ENCODE measurements at regions not wholly inside any gene's neighbourhood (a gene's known extent, or its start where the extent isn't known, plus 50 kb on each side); places are given as distances from the start of the nearest gene placed in this dataset.
"Not testable (repeated sequence)": the region's sequence is repeated elsewhere in the genome, so short reads cannot be mapped to it uniquely, and the experiment has no call there.

DNA sequence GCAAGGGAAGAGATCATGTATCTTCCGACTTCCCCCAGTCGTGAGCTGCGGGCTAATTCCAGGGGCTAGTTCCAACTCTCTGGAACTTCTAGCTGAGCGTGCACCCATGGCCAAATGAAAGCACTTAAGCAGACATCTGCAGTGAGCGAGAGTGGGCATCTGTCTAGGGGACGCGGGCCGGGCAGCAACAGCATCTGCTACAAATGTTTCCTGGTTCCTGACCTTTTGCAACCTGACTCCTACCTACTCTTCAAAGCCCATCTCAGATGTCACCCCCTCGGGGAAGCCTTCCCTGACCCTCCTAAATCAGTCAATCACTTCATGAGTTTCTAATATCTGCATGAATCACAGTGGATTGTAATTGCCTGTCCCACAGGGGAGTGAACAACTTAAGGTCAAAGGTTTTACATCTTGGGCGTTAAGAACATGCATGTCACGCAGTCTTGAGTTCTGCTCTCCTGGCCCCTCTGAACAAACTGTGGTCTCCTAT lies 141.9 kb downstream of the CEBPB start:
- TF ChIP-seq EZH2phosphoT487 (IDR thresholded peaks at IDR 0.05; ENCODE audit: borderline replicate concordance, low read length): no peak
- no peak for TF ChIP-seq EZH2 (IDR thresholded peaks at IDR 0.05; ENCODE audit: low read length, unreplicated experiment)
- TF ChIP-seq, protein P1, sequence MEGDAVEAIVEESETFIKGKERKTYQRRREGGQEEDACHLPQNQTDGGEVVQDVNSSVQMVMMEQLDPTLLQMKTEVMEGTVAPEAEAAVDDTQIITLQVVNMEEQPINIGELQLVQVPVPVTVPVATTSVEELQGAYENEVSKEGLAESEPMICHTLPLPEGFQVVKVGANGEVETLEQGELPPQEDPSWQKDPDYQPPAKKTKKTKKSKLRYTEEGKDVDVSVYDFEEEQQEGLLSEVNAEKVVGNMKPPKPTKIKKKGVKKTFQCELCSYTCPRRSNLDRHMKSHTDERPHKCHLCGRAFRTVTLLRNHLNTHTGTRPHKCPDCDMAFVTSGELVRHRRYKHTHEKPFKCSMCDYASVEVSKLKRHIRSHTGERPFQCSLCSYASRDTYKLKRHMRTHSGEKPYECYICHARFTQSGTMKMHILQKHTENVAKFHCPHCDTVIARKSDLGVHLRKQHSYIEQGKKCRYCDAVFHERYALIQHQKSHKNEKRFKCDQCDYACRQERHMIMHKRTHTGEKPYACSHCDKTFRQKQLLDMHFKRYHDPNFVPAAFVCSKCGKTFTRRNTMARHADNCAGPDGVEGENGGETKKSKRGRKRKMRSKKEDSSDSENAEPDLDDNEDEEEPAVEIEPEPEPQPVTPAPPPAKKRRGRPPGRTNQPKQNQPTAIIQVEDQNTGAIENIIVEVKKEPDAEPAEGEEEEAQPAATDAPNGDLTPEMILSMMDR (conservative IDR thresholded peaks at IDR 0.05; ENCODE audit: low read depth, low read length): no peak
- Histone ChIP-seq H3K4me2 (ENCODE audit: low read length) (no peak overlapping the region), H4K20me1 (ENCODE audit: low read length) (no peaks in the 10 kb centered on the region), H3K4me3 (ENCODE audit: low read length) (no peak overlapping the region), H3K9me2 (replicated peaks; ENCODE audit: low read length) (no peaks in the 10 kb centered on the region), H3K4me1 (ENCODE audit: insufficient read depth, low read length) (peaks cover 32% of the 10 kb centered on the region), H2AFZ (ENCODE audit: low read length) (no peak overlapping the region), H3F3A (ENCODE audit: low read length, unreplicated experiment) (no peaks in the 10 kb centered on the region), H3K9ac (ENCODE audit: low read length) (no peak overlapping the region), H3K36me3 (ENCODE audit: low read depth, low read length) (no peaks in the 10 kb centered on the region), H3K27ac (ENCODE audit: low read length) (peak overlapping the region; percentile 64), H3K27me3 (ENCODE audit: low read length) (no peaks in the 10 kb centered on the region), H3K79me2 (ENCODE audit: low read length) (no peaks in the 10 kb centered on the region), H3K9me3 (ENCODE audit: low read length) (no peaks in the 10 kb centered on the region)
- ATAC-seq (no peak), DNase-seq (no peak)
- ChIA-PET POLR2A (ENCODE audit: unreplicated experiment) (no interaction called here), CTCF (no interaction called here)
- intact Hi-C loops (cut with micrococcal nuclease): no loop called here
- BruUV-seq (replicated peaks): no TSS peak

DNA sequence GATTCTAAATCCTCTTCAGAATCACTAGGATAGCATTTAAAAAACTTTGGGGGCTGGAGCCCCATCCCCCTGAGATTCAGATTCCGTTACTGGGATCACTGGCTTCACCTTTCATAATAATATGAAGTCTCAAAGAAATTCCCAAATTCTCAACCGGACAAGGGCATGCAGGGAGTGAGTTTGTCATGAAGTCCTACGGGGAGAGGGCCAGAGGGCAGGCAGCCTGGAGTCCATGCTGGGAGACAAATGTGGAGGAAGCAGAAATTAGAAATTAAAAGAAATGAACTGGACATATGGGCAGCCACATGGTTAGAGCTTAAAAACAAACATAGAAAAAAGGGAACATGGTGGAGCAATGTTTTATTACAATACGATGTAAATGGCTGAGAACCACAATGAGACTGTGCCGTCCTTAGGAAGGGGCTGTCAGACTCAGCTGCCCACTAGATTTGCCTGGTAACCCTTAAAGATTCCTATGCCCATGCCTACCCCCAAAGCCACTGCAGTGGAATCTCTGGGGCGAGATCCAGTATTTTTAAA lies 142.6 kb downstream of the CEBPB start:
- H3K4me3 ChIP-seq (ENCODE audit: low read length): no peak overlapping the region
- H4K20me1 ChIP-seq (ENCODE audit: low read length): no peaks in the 10 kb centered on the region
- H3K9me3 ChIP-seq (ENCODE audit: low read length): no peaks in the 10 kb centered on the region
- H3K79me2 ChIP-seq (ENCODE audit: low read length): no peaks in the 10 kb centered on the region
- BruUV-seq (replicated peaks): no TSS peak
- H3K9me2 ChIP-seq (replicated peaks; ENCODE audit: low read length): no peaks in the 10 kb centered on the region
- POLR2A ChIA-PET (ENCODE audit: unreplicated experiment): no interaction called here
- H3K27me3 ChIP-seq (ENCODE audit: low read length): no peaks in the 10 kb centered on the region
- H3F3A ChIP-seq (ENCODE audit: low read length, unreplicated experiment): no peaks in the 10 kb centered on the region
- no peak for DNase-seq
- intact Hi-C loops (cut with micrococcal nuclease): no loop called here
- no peak overlapping the region for H2AFZ ChIP-seq (ENCODE audit: low read length)
- H3K4me1 ChIP-seq (ENCODE audit: insufficient read depth, low read length): peaks cover 32% of the 10 kb centered on the region
- H3K4me2 ChIP-seq (ENCODE audit: low read length): no peak overlapping the region
- H3K36me3 ChIP-seq (ENCODE audit: low read depth, low read length): no peaks in the 10 kb centered on the region
- no peak overlapping the region for H3K9ac ChIP-seq (ENCODE audit: low read length)
- TF ChIP-seq, protein P1 (conservative IDR thresholded peaks at IDR 0.05; ENCODE audit: low read depth, low read length): no peak
- TF ChIP-seq EZH2 (IDR thresholded peaks at IDR 0.05; ENCODE audit: low read length, unreplicated experiment): no peak
- no peak for TF ChIP-seq EZH2phosphoT487 (IDR thresholded peaks at IDR 0.05; ENCODE audit: borderline replicate concordance, low read length)
- ATAC-seq: no peak
- CTCF ChIA-PET: no interaction called here
- peak overlapping the region; percentile 64; the same call in 1 of the 2 replicates for H3K27ac ChIP-seq (ENCODE audit: low read length)

DNA sequence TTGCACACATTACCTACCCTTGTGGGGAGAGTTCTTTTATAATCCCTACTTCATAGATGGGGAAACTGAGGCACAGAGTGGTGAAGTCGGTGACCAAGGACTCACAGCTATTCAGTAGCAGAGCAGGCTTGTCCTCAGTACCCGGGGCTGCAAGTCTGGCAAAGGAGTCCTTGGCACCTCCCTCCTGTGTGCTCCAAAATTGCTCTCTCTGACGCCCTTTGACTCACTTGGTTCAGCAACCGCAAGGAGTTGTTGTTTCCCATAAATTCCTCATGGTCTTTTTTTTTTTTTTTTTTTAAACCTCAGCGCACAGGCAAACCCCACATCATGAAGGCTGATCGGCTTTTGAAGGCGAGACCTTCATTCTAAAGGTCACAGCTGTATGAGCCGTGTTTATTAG lies 143.2 kb downstream of the CEBPB start:
- intact Hi-C loops (cut with micrococcal nuclease): no loop called here
- Histone ChIP-seq H3K4me2 (ENCODE audit: low read length) (no peak overlapping the region), H3F3A (ENCODE audit: low read length, unreplicated experiment) (no peaks in the 10 kb centered on the region), H3K27ac (ENCODE audit: low read length) (peak overlapping the region; percentile 24), H4K20me1 (ENCODE audit: low read length) (no peaks in the 10 kb centered on the region), H2AFZ (ENCODE audit: low read length) (no peak overlapping the region), H3K9ac (ENCODE audit: low read length) (no peak overlapping the region), H3K9me2 (replicated peaks; ENCODE audit: low read length) (no peaks in the 10 kb centered on the region), H3K4me3 (ENCODE audit: low read length) (no peak overlapping the region), H3K79me2 (ENCODE audit: low read length) (no peaks in the 10 kb centered on the region), H3K9me3 (ENCODE audit: low read length) (no peaks in the 10 kb centered on the region), H3K4me1 (ENCODE audit: insufficient read depth, low read length) (peaks cover 32% of the 10 kb centered on the region), H3K36me3 (ENCODE audit: low read depth, low read length) (no peaks in the 10 kb centered on the region), H3K27me3 (ENCODE audit: low read length) (no peaks in the 10 kb centered on the region)
- no peak for ATAC-seq
- no TSS peak for BruUV-seq (replicated peaks)
- no peak for TF ChIP-seq EZH2phosphoT487 (IDR thresholded peaks at IDR 0.05; ENCODE audit: borderline replicate concordance, low read length)
- TF ChIP-seq, protein P1 (conservative IDR thresholded peaks at IDR 0.05; ENCODE audit: low read depth, low read length): no peak
- no peak for TF ChIP-seq EZH2 (IDR thresholded peaks at IDR 0.05; ENCODE audit: low read length, unreplicated experiment)
- ChIA-PET CTCF (no interaction called here), POLR2A (ENCODE audit: unreplicated experiment) (no interaction called here)
- DNase-seq: peak; percentile 73

DNA sequence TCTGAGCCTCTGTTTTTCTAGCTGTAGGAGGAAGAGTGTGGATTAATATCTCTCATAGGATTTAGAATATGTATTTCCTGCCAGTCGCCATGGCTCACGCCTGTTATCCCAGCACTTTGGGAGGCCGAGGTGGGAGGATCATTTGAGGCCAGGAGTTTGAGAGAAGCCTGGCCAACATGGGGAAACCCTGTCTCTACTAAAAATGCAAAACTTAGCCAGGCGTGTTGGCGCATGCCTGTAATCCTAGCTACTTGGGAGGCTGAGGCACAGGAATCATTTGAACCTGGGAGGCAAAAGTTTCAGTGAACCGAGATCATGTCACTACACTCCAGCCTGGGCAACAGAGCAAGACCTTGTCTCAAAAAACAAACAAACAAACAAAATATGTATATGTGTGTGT lies 143.9 kb downstream of the CEBPB start:
- H4K20me1 ChIP-seq (ENCODE audit: low read length); H3K9ac ChIP-seq (ENCODE audit: low read length); ATAC-seq; H2AFZ ChIP-seq (ENCODE audit: low read length); H3F3A ChIP-seq (ENCODE audit: low read length, unreplicated experiment); H3K79me2 ChIP-seq (ENCODE audit: low read length); intact Hi-C loops (cut with micrococcal nuclease); DNase-seq; H3K4me3 ChIP-seq (ENCODE audit: low read length); BruUV-seq (replicated peaks); CTCF ChIA-PET; H3K27me3 ChIP-seq (ENCODE audit: low read length); H3K9me3 ChIP-seq (ENCODE audit: low read length); POLR2A ChIA-PET (ENCODE audit: unreplicated experiment); H3K9me2 ChIP-seq (replicated peaks; ENCODE audit: low read length); H3K36me3 ChIP-seq (ENCODE audit: low read depth, low read length); H3K4me2 ChIP-seq (ENCODE audit: low read length): not testable (repeated sequence)
- Histone ChIP-seq H3K27ac (ENCODE audit: low read length) (peak overlapping the region; percentile 24; the same call in 1 of the 2 replicates), H3K4me1 (ENCODE audit: insufficient read depth, low read length) (peaks cover 32% of the 10 kb centered on the region)
